Fibroblast of villous mesenchyme (primary cell): ENCODE measurements at regions not wholly inside any gene's neighbourhood (a gene's known extent, or its start where the extent isn't known, plus 50 kb on each side); places are given as distances from the start of the nearest gene placed in this dataset.

Experiments used
- DNase-seq: peaks from one replicate; pipeline ENCODE4 v3.0.0-alpha.2; 2010; ENCODE audit warnings: low read depth
- H3K4me3 ChIP-seq: 2 replicates; pipeline ENCODE4 v1.5.1; 2011; ENCODE audit warnings: low read depth, mild to moderate bottlenecking, low read length
- CTCF ChIP-seq: IDR thresholded peaks from 2 replicates; pipeline ENCODE4 v1.5.1; 2012; ENCODE audit warnings: low read depth, mild to moderate bottlenecking, low read length; ENCODE audit not compliant: insufficient read depth

DNA sequence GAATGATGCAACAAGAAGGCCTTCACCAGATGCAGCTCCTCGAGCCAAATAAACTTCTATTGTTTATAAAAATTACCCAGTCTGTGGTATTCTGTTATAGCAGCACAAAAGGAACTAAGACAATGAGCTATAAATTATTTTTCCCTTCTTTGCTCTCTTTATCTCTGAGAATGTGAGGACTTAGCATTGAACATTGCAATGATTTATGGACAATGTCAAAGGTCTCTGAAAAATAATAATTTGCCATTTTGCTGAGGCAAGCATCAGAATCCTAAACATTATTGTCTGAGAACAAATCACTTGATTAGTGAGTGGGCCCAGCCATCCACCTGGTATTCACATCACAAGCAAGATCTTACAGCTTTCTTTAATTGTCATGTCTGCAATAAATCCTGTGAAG, 95.4 kb upstream of the SSBP2 start:
- TF ChIP-seq CTCF = no peak
- no peak for DNase-seq
- no peak overlapping the region for H3K4me3 ChIP-seq

DNA sequence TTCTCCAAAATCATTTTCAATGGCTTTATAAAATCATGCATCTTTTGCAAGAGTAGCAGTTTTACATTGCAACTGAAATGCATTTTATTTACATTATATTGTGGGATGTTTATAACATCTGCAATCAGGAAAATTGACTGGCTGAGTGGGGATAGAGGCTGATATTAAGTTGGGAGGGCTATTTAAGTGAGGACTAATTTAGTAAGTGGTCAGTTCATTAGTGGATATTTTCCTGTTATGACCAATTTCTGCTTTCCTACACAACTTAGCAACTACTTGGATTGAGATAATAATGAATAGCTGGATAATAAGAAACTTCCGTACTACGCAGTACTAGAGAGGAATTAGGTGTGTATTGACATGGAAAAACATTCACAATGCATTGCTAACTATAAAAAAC, 92.9 kb upstream of the SSBP2 start:
- no peak for DNase-seq
- TF ChIP-seq CTCF = no peak
- no peak overlapping the region for H3K4me3 ChIP-seq

- no peak overlapping the region for H3K4me3 ChIP-seq
- no peak for TF ChIP-seq CTCF
- DNase-seq = no peak
These were observed 92.0 kb upstream of the SSBP2 start for GRCh38 chr5:81842795-81843398.

GRCh38 chr5:81839034-81839433, 88.1 kb upstream of the SSBP2 start:
- no peak overlapping the region for H3K4me3 ChIP-seq
- TF ChIP-seq CTCF = no peak
- DNase-seq = no peak

DNA sequence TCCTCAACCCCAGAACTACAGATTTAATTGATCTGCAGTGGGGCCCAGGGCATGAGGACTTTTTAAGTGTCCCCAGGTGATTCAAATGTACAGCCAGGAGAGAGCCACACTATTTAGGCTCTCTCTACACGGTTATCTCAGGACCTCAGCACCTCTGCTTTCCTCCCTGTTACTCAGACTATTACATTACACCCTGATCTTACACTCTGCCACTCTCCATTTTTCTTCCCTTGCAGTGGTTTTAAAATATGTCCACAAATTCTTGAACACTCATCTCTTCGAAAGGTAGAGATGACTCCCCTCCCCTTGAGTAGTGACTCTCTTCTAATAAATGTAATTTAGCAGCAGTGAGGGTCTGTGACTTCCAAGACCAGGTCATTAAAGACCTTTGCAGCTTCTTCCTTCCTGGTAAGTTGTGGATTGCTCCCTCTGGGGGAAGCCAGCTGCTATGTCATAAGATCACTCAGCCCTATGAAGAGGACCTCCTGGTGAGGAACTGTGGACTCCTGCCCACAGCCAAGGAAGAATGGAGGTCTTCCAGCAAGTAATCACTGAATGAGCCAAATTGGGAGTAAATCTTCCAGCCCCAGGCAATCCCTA, 87.5 kb upstream of the SSBP2 start:
- peak; percentile 76 for TF ChIP-seq CTCF
- peak; percentile 65 for DNase-seq
- no peak overlapping the region for H3K4me3 ChIP-seq

DNA sequence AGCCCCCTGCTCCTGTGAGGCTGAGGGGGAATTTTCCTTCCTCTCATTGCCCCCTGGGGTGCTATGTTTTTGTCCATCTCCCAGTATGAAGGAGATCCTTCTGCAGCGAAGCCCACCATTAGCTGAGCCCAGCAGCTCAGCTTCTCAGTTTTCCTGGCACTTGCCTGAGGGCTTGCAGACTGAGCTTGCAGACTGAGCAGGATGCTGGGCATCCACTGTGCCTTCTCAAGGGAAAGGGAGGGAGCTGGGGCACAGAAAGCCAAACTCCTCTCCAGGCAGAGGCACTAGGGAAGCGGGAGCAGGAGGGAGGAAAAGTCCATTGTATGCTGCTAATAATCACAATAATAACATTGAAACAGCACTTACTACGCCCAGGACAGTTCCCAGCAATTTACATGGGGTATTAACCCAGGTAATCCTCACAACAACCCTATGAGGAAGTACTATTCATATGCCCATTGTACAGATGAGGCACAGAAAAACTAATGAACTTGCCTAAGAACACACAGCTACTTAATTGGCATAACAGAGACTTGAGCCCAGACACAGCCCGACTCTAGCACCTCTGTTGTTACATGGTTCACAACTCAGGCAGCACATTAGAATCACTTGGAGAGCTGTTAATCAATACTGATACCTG, 86.9 kb upstream of the SSBP2 start:
- TF ChIP-seq CTCF = no peak
- H3K4me3 ChIP-seq = no peak overlapping the region
- DNase-seq = no peak
